PC-3 (cell line): ENCODE measurements at regions not wholly inside any gene's neighbourhood (a gene's known extent, or its start where the extent isn't known, plus 50 kb on each side); places are given as distances from the start of the nearest gene placed in this dataset.

Source experiments
- EZH2 ChIP-seq: fragments of 300-600 bp; sonication (generic); IDR thresholded peaks from one replicate; pipeline ENCODE4 v1.6.1; 2017; ENCODE audit warnings: antibody characterized with exemption, mild to moderate bottlenecking, low read length; ENCODE audit not compliant: unreplicated experiment
- EZH2phosphoT487 ChIP-seq: fragments of 300-600 bp; sonication (generic); IDR thresholded peaks from 2 replicates; pipeline ENCODE4 v1.6.1; 2018; ENCODE audit warnings: mild to moderate bottlenecking, antibody characterized with exemption, low read length, borderline replicate concordance
- TF ChIP-seq, protein P1 (sequence below): fragments of 300-600 bp; sonication (generic); conservative IDR thresholded peaks from 2 replicates; pipeline ENCODE4 v1.5.1; 2017; ENCODE audit warnings: antibody characterized with exemption, low read depth, mild to moderate bottlenecking, low read length

- TF ChIP-seq, protein P1, sequence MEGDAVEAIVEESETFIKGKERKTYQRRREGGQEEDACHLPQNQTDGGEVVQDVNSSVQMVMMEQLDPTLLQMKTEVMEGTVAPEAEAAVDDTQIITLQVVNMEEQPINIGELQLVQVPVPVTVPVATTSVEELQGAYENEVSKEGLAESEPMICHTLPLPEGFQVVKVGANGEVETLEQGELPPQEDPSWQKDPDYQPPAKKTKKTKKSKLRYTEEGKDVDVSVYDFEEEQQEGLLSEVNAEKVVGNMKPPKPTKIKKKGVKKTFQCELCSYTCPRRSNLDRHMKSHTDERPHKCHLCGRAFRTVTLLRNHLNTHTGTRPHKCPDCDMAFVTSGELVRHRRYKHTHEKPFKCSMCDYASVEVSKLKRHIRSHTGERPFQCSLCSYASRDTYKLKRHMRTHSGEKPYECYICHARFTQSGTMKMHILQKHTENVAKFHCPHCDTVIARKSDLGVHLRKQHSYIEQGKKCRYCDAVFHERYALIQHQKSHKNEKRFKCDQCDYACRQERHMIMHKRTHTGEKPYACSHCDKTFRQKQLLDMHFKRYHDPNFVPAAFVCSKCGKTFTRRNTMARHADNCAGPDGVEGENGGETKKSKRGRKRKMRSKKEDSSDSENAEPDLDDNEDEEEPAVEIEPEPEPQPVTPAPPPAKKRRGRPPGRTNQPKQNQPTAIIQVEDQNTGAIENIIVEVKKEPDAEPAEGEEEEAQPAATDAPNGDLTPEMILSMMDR, result no peak
- no peak for TF ChIP-seq EZH2
- no peak for TF ChIP-seq EZH2phosphoT487
Measured at GRCh38 chr4:43864616-43865146, 583.9 kb downstream of the KCTD8 start.
